ENCODE measurements at regions not wholly inside any gene's neighbourhood (a gene's known extent, or its start where the extent isn't known, plus 50 kb on each side); places are given as distances from the start of the nearest gene placed in this dataset.

DNA sequence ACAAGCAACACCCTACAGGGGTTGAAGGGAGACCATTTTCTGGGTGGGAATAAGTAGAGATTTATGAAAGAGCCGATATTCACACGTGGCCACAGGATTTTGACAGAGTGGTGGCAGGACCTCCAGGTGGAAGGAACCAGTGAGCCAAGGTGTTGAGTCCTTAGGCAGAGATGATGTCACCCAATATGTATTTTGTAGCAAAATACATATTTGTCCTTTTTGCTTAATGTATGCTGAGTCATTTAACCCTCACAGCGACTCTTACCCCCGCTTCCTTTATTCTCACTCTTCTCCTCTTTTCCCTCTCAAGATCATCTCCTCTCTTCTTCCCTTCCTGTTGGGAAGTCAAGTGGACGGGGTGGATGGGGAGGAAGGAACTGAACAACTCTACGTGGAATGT, 215.7 kb upstream of the S1PR3 start:
- no peak overlapping the region for H3K4me3 Mint-ChIP-seq
- H3K4me1 Mint-ChIP-seq = no peaks in the 10 kb centered on the region
- H3K27ac Mint-ChIP-seq = no peak overlapping the region
- ChIA-PET POLR2A (no interaction called here), CTCF (no interaction called here)
- H3K27me3 Mint-ChIP-seq = peaks cover 4% of the 10 kb centered on the region
- no peak for DNase-seq
- no peaks in the 10 kb centered on the region for H3K36me3 Mint-ChIP-seq (ENCODE audit: low read depth)
- H3K9me3 Mint-ChIP-seq = no peaks in the 10 kb centered on the region

DNA sequence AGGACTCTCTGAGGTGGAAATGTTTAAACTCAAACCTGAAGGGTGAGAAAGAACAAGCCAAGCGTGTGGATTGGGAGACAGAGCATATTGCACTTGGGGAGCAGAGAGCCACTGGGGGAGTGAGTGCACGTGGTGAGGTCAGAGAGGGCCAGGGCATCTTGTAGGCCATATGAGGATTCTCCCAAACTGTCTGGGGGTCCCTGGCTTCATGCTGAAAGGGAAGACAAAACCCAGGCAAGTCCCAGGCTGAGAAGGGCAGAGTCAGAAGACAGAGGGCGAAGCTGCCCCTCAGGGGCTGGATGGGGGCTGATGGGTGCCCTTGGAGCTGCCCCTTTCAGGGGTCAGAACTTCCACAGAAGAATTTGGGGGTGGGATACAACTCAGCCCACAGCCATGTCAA, 215.3 kb upstream of the S1PR3 start:
- DNase-seq = no peak

DNA sequence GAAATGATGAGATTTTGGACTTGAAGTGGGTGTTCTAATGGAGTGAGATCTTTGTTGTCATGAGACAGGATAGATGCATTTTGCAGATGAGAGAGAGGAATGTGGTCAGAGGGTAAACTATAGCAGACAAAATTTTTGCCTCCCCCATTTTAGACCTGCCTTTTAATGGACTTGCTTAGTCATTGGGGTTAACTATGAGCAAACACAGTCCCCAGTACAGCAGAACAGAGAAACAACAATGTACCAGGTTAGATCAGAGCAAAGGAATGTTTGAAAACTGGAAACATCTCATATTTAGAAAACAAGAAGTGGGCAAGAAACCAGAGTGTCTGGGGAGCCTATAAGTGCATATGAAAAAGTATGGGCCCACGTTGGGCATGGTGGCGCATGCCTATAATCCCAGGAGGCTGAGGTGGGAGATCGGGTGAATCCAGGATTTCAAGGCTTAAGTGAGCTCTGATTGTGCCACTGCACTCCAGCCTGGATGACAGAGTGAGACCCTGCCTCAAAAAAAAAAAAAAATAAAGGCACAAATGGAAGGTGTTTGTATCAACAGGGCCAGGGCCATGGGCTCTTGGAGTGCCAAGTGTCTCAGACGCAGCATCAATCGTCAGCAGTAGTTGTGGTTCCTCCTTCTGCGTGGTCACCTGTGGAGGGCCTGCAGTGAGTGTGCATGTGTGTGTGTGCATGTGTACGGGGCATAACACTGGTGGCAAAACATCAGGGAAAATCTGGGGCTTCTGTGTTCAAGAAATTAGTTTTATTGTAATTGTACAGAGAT, 214.4 kb upstream of the S1PR3 start:
- Mint-ChIP-seq H3K4me3 (no peak overlapping the region), H3K27me3 (peaks cover 4% of the 10 kb centered on the region), H3K9me3 (no peaks in the 10 kb centered on the region), H3K36me3 (ENCODE audit: low read depth) (no peaks in the 10 kb centered on the region), H3K27ac (no peak overlapping the region), H3K4me1 (no peaks in the 10 kb centered on the region)
- POLR2A ChIA-PET = no interaction called here
- DNase-seq = no peak
- CTCF ChIA-PET = no interaction called here

More for the DNA sequence above, 215.3 kb upstream of the S1PR3 start:
- Mint-ChIP-seq H3K9me3 (no peaks in the 10 kb centered on the region), H3K27ac (no peak overlapping the region), H3K27me3 (peaks cover 4% of the 10 kb centered on the region), H3K4me3 (no peak overlapping the region), H3K36me3 (ENCODE audit: low read depth) (no peaks in the 10 kb centered on the region), H3K4me1 (no peaks in the 10 kb centered on the region)
- ChIA-PET POLR2A (no interaction called here), CTCF (no interaction called here)

DNA sequence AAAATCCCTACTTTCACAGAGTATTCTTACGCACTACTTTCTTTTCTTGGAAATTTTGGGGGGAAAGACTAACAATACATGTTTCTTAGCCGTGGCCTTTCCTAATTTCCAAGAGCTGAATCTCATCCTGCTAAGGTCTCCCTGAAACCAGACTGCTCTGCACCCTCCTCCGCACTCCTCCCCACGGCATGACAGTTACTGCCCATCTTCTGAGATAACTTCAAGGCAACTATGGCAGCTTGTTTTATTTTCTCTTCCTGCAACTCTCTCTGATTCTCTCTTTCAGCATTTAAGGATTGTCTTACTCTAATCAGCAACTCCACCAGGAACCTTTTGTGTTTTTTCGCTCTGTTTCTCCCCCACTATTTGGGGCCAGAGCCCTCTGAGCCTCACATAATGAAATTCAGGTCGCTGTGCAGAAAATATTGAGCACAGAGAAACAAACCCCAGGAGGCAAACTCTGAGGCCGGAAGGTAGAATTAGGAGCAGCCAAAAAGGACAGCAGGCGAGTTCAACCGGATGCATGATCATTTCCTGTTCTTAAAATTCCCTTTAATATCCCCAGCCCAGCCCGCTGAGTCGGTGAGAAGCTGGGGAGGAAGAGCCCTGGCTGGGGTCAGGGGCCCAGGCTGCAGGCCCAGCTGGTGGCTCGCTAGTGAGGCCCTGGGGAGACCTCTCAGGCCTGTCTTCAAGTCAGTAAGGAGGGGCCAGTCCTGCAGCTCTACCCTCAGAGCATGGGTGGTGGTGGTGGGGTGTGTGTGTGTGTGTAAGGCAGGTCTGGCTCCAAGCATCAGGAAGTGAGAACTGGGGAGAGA, 213.6 kb upstream of the S1PR3 start:
- no peaks in the 10 kb centered on the region for H3K4me1 Mint-ChIP-seq
- no peak overlapping the region for H3K27ac Mint-ChIP-seq
- no peaks in the 10 kb centered on the region for H3K9me3 Mint-ChIP-seq
- H3K27me3 Mint-ChIP-seq = peaks cover 4% of the 10 kb centered on the region
- no peaks in the 10 kb centered on the region for H3K36me3 Mint-ChIP-seq (ENCODE audit: low read depth)
- DNase-seq = no peak
- no peak overlapping the region for H3K4me3 Mint-ChIP-seq
- CTCF ChIA-PET = no interaction called here
- POLR2A ChIA-PET = no interaction called here

DNA sequence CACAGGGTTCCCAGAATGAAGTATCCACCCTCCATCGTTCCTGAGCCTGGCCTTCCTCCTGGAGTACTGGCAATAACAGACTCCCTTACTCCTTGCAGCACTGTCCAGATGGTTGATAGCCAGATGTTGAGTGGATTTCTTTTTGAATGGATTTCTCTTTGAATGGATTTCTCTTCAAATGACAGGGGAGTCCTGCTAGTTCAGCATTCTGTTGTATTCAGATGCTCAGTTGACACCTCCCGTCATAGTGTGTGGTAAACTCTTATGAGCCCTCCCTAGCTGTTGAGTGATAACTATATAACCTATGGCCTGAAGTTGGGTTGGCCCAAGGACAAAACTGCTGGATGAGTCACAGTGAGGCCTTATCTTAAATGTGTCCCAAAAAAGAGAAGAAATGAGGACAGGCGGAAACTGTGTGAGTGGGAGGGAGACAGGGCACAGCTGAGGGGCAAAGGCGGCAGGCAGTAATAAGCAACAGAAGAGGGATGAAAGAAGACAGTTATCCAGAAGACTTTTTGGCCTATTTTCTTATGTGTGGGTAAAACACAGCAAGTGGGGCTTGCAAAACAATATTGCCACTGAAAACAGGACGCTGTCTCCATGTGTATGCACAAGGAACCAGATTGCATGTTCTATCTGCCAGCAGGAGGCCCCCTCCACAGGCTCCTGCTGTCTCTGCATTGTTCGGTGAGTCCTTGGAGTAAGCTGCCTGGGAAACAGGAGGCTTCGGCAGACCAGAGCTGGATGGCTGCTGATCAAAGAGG, 209.5 kb upstream of the S1PR3 start:
- Mint-ChIP-seq H3K9me3 (no peaks in the 10 kb centered on the region), H3K4me1 (no peaks in the 10 kb centered on the region), H3K27me3 (no peaks in the 10 kb centered on the region), H3K27ac (no peak overlapping the region), H3K4me3 (no peak overlapping the region), H3K36me3 (ENCODE audit: low read depth) (no peaks in the 10 kb centered on the region)
- POLR2A ChIA-PET = no interaction called here
- DNase-seq = no peak
- CTCF ChIA-PET = no interaction called here

DNA sequence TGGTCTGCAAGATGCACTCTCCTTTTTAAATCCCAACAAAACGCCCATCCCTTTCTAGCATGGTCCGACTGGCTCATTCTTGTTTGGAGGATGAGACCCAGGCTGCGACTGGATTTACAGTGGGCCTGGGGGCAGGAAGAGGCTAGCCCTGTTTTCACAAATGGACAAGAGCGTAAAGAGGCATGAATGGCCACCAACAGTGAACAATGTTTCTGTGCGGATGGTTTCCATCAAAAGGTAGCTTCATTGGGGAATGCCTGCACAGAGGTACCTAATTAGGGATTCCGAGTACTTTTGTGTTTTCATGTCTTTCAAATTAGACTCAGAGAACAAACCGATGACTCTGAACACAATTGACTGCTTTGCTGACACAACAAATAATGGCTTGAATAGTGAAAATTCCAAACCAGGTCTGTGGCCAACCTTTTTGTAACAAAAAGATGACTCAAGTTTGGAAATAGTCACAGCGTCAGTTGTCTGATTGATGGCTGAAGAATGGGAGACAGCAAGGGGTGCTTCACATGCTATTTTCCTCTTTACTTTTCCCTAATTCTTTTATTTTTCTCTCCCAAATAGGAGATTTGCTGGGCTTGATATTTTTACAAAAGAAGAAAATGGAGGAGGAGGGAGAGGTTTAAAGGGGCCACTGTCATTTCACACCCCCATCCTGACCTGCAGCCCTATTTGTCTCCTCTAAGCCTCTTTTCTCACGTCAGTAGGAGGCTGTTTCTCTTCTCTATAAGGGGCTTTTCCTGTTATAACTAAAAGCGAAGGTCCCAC, 208.1 kb upstream of the S1PR3 start:
- Mint-ChIP-seq H3K36me3 (ENCODE audit: low read depth) (no peaks in the 10 kb centered on the region), H3K9me3 (no peaks in the 10 kb centered on the region), H3K4me1 (no peaks in the 10 kb centered on the region), H3K4me3 (no peak overlapping the region), H3K27me3 (no peaks in the 10 kb centered on the region), H3K27ac (no peak overlapping the region)
- POLR2A ChIA-PET = no interaction called here
- CTCF ChIA-PET = no interaction called here
- DNase-seq = no peak

DNA sequence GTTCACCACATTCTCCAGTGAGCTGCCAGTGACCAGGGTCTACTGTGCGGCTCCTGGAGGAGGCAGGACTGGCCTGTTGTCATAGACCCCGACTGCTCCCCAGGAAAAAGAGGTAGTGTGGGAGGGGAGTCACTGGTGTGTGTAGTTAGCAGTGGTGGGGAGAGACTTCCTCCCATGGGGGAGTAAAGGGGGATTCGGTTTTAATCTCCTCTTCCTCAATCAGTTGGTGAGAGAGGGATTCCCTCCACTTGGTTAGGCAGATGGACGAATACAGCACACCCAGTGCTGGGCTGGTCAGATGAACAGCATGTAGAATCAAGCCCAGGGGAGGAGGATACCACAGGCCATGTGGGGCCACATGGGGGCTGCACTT, 207.6 kb upstream of the S1PR3 start:
- H3K27ac Mint-ChIP-seq = no peak overlapping the region
- no peaks in the 10 kb centered on the region for H3K9me3 Mint-ChIP-seq
- no peak for DNase-seq
- H3K4me3 Mint-ChIP-seq = no peak overlapping the region
- H3K27me3 Mint-ChIP-seq = peaks cover 4% of the 10 kb centered on the region
- ChIA-PET POLR2A (no interaction called here), CTCF (no interaction called here)
- no peaks in the 10 kb centered on the region for H3K4me1 Mint-ChIP-seq
- H3K36me3 Mint-ChIP-seq (ENCODE audit: low read depth) = no peaks in the 10 kb centered on the region

DNA sequence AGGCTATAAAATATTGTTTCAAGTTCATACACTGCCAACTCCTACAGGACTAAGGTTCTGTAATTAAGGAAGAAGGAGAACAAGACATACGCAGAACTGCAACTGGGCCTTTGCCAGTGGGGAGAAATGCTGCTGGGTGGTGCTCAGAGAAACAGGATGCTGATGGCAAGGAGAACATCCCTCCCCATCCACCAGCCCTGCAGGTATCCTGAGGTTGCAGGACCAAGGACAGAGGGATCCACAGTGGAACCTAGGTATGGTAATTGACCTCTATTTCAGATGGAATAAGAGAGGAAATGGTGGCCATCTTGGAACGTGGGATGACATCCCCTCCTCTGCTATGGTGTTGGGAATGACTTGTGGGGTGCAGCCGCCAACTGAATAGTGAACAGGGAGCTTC, 206.3 kb upstream of the S1PR3 start:
- Mint-ChIP-seq H3K27ac (no peak overlapping the region), H3K4me1 (no peaks in the 10 kb centered on the region), H3K27me3 (peaks cover 4% of the 10 kb centered on the region), H3K36me3 (ENCODE audit: low read depth) (no peaks in the 10 kb centered on the region), H3K4me3 (no peak overlapping the region), H3K9me3 (no peaks in the 10 kb centered on the region)
- CTCF ChIA-PET = no interaction called here
- DNase-seq = no peak
- POLR2A ChIA-PET = no interaction called here

DNA sequence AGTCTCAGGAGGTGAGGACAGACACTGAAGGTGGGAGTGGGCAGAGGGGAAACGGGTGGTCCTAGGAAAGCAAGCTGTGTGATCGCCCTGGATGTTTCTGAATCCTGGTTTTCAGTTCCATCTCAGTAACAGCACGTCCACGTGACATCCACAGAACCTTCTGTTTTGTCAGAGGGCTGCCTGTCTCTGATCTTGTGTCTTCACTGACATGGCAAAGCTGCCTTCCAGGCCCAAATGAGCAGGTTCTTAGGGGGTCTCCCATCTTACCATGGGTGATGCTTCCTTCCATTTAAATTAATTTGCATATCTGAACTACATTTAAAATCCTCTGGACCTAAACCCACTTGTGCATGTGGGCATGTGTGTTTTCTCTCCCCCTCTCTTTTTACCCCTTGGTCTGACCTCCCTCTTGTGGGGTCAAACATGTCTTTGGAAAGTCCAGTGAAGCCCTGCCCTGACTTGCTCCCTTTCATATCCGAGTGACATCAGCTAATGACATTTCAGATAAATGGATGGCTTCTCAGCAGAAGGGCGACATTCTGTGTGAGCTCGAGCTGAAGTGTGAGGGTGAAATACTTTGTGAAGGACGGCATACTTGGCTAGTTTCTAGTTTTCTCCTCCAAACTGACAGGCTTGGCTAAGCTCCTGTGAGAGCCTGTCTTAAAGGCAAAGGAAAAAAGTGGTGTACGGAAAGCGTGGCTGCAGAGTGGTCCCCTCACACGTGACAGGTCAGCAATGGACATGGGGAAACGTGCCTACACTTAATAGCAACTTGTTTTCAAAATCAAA, 204.8 kb upstream of the S1PR3 start:
- ChIA-PET POLR2A (no interaction called here), CTCF (no interaction called here)
- DNase-seq = no peak
- peaks cover 4% of the 10 kb centered on the region for H3K27me3 Mint-ChIP-seq
- H3K36me3 Mint-ChIP-seq (ENCODE audit: low read depth) = no peaks in the 10 kb centered on the region
- H3K4me1 Mint-ChIP-seq = no peaks in the 10 kb centered on the region
- no peak overlapping the region for H3K27ac Mint-ChIP-seq
- no peaks in the 10 kb centered on the region for H3K9me3 Mint-ChIP-seq
- no peak overlapping the region for H3K4me3 Mint-ChIP-seq

DNA sequence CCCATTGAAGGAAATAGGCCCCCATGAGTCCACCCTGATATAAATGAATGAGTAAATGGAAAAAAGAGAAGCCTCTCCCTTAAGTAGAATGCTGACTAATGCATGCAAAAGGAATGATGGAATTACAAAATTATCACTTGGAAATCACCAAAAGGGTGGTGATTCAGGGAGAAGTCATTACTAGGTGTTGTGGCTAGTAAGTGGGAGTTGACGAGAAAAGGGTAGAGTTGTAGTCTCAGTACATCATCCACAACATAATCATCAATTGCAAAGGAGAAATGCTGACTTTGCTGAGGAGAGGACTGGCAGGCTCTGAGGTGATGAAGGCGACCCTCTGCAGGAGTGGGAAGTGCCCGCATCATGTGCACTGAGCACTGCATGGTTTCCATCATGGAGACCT, 201.5 kb upstream of the S1PR3 start:
- peaks cover 4% of the 10 kb centered on the region for H3K27me3 Mint-ChIP-seq

DNA sequence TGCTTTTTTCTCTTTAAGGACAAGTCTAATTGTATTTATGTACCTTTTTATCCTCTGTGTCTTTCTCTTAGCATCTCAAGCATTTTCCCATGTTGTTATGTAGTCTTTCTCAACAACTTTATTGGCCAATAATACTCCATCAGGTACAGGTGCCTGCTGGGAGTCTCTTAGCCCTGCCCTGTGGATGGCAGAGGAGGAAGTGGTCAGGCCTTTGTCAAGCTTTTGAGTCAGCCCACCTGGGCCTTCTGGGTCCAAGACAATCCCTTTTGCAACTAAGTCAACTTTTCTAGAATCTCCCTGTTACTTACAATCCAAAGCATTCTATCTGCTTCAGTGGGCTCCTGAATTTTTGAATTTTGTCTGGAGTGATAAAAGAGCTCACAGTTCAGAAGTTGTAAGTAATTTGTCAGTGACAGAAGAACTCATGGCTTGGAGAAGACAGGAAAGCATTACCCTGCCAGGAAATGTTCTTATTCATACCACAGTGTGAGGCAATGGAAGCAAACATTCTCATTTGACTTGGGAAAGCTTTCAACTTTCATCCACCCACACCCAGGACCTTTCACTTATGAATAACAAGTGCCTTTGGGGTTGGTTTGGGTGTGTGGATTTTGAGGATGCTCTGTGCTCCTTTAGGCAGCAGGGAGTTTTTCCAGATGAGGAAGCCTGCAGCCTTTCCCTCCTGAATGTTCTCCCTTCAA, 200.0 kb upstream of the S1PR3 start:
- no peak for DNase-seq
- H3K27me3 Mint-ChIP-seq = peaks cover 8% of the 10 kb centered on the region
- CTCF ChIA-PET = no interaction called here

More for the DNA sequence above, 201.5 kb upstream of the S1PR3 start:
- Mint-ChIP-seq H3K4me3 (no peak overlapping the region), H3K4me1 (no peaks in the 10 kb centered on the region), H3K27ac (no peak overlapping the region), H3K9me3 (no peaks in the 10 kb centered on the region), H3K36me3 (ENCODE audit: low read depth) (no peaks in the 10 kb centered on the region)
- ChIA-PET POLR2A (no interaction called here), CTCF (no interaction called here)
- no peak for DNase-seq

DNA sequence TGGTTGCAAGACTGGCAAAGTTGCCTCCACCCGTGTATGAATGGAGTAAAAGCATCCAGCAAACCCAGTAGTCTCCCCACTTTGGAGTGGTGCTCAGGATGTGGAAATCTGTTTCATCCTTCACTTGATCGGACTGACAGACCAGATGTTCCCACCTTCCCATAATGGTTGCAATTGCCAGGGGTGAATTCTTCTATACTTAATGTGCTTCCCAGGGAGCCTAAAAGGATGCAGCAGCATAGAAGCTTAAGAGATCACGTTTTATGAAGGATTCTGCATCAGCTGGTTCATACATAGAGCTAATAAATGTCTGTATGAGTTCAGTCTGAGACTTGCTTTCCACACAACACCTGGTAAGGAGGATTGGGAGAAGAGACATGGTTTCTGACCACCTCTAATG, 198.8 kb upstream of the S1PR3 start:
- H3K4me1 Mint-ChIP-seq = no peaks in the 10 kb centered on the region
- POLR2A ChIA-PET = no interaction called here
- CTCF ChIA-PET = no interaction called here
- no peaks in the 10 kb centered on the region for H3K36me3 Mint-ChIP-seq (ENCODE audit: low read depth)
- H3K27me3 Mint-ChIP-seq = peaks cover 8% of the 10 kb centered on the region
- no peak overlapping the region for H3K27ac Mint-ChIP-seq
- no peaks in the 10 kb centered on the region for H3K9me3 Mint-ChIP-seq
- H3K4me3 Mint-ChIP-seq = no peak overlapping the region
- no peak for DNase-seq

More for the DNA sequence above, 200.0 kb upstream of the S1PR3 start:
- no peaks in the 10 kb centered on the region for H3K4me1 Mint-ChIP-seq
- no peaks in the 10 kb centered on the region for H3K9me3 Mint-ChIP-seq
- H3K4me3 Mint-ChIP-seq = no peak overlapping the region
- no peaks in the 10 kb centered on the region for H3K36me3 Mint-ChIP-seq (ENCODE audit: low read depth)
- no peak overlapping the region for H3K27ac Mint-ChIP-seq
- POLR2A ChIA-PET = no interaction called here

Data from activated CD4-positive, alpha-beta memory T cell treated with anti-CD3 and anti-CD28 coated beads, Interleukin-2, amount 10 ng/mL, durations not matched to agents 7 days and 5 days (primary cell).